ENCODE measurements at regions not wholly inside any gene's neighbourhood (a gene's known extent, or its start where the extent isn't known, plus 50 kb on each side); places are given as distances from the start of the nearest gene placed in this dataset.

DNA sequence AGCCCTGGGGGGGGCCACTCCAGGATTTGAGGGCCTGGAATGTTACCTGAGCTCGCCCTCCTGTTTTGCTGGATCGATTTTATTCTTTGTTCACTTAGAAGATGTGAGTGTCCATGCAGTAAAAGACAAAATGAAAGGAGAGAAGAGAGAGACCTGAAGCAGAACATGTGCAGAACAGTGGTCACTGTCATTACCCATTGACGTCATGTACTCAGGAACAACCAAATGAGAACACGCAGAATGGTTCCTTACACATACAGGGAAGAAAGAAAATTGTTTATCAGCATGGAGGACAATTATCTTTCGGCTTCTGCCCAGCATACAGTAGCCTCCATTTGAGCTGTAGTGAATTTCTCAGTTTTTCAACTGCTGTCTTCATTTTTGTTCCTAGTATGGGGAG lies 258.1 kb downstream of the FNDC1 start:
- no peak overlapping the region for H2BK15ac ChIP-seq (ENCODE audit: low read length)
- no peak overlapping the region for H3K18ac ChIP-seq (ENCODE audit: low read length)
- H2AK5ac ChIP-seq (ENCODE audit: low read depth, low read length), result no peak overlapping the region
- H3K9ac ChIP-seq (ENCODE audit: low read depth, low read length, poor library complexity), result no peak overlapping the region
- no peaks in the 10 kb centered on the region for H3K36me3 ChIP-seq (replicated peaks in 1 of 2; ENCODE audit: control insufficient read depth in 2 of 2, insufficient read depth in 2 of 2, low read length in 2 of 2)
- no peak for DNase-seq (ENCODE audit: low spot score)
- no CpG with 5 or more reads among the region's 5 CpGs for WGBS, 2 donors (ENCODE audit: extremely low coverage in 2 of 2, insufficient read length in 2 of 2, insufficient replicate concordance in 1 of 2)
- no peak overlapping the region for H2BK12ac ChIP-seq (ENCODE audit: low read length)
- no peak overlapping the region for H3K14ac ChIP-seq (ENCODE audit: low read length)
- H3K4me2 ChIP-seq (ENCODE audit: insufficient read depth, low read length, poor library complexity, severe bottlenecking), result no peak overlapping the region
- no peaks in the 10 kb centered on the region for H3K79me1 ChIP-seq (ENCODE audit: low read depth, low read length)
- H3K4ac ChIP-seq (ENCODE audit: low read length), result no peak overlapping the region
- peaks cover 0 to 2% of the 10 kb centered on the region in 2 donors for H3K9me3 ChIP-seq (replicated peaks in 1 of 2; ENCODE audit: control insufficient read depth in 2 of 2, insufficient read depth in 1 of 2, low read depth in 1 of 2, low read length in 2 of 2)
- H3K27me3 ChIP-seq (ENCODE audit: control insufficient read depth in 3 of 3, insufficient read depth in 3 of 3, low read depth in 1 of 3, low read length in 3 of 3), result no peaks in the 10 kb centered on the region
- no peak overlapping the region for H3K4me3 ChIP-seq (ENCODE audit: low read length in 2 of 2)
- H2BK5ac ChIP-seq (ENCODE audit: low read length), result no peak overlapping the region
- H4K91ac ChIP-seq (ENCODE audit: low read depth, low read length, poor library complexity), result no peak overlapping the region
- no peak overlapping the region for H2AFZ ChIP-seq (ENCODE audit: low read length)
- no peak overlapping the region for H4K8ac ChIP-seq (ENCODE audit: low read depth, low read length)
- no peak overlapping the region for H2BK120ac ChIP-seq (ENCODE audit: low read depth, low read length)
- H3K4me1 ChIP-seq (ENCODE audit: control insufficient read depth in 2 of 2, insufficient read depth in 1 of 2, low read depth in 1 of 2, low read length in 2 of 2), result peaks cover 0 to 2% of the 10 kb centered on the region in 2 donors
- H3K23ac ChIP-seq (ENCODE audit: low read depth, low read length, poor library complexity), result no peak overlapping the region
- no peak overlapping the region for H3K27ac ChIP-seq (replicated peaks; ENCODE audit: low read length)

DNA sequence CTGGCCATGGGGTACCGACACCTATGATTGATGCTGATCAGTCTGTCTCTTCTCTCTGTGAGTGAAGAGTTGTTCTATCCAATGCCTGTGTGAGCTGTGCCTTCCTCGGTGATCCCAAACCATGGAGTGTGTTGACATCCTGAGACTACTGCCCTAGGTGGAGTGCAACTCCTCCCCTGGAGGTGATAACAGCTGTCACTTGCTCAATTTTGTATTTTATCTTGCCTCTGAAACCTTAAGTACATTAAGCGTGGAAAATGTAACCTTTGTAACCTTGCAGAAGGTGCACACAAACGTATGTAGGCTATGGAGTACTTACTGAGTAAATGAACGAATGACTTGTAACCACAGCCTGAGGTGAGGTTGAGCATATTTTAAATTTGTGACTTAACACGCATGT lies 256.2 kb downstream of the FNDC1 start:
- Histone ChIP-seq H4K91ac (ENCODE audit: low read depth, low read length, poor library complexity) (no peak overlapping the region), H3K9ac (ENCODE audit: low read depth, low read length, poor library complexity) (no peak overlapping the region), H3K79me1 (ENCODE audit: low read depth, low read length) (no peaks in the 10 kb centered on the region), H3K4ac (ENCODE audit: low read length) (no peak overlapping the region), H3K36me3 (replicated peaks in 1 of 2; ENCODE audit: control insufficient read depth in 2 of 2, insufficient read depth in 2 of 2, low read length in 2 of 2) (no peaks in the 10 kb centered on the region), H2AK5ac (ENCODE audit: low read depth, low read length) (no peak overlapping the region), H2BK120ac (ENCODE audit: low read depth, low read length) (no peak overlapping the region), H3K27me3 (ENCODE audit: control insufficient read depth in 3 of 3, insufficient read depth in 3 of 3, low read depth in 1 of 3, low read length in 3 of 3) (peaks cover 0 to 1% (median 0%) of the 10 kb centered on the region in 3 experiments), H3K23ac (ENCODE audit: low read depth, low read length, poor library complexity) (no peak overlapping the region), H3K4me2 (ENCODE audit: insufficient read depth, low read length, poor library complexity, severe bottlenecking) (no peak overlapping the region), H3K18ac (ENCODE audit: low read length) (no peak overlapping the region), H3K4me3 (ENCODE audit: low read length in 2 of 2) (no peak overlapping the region), H3K14ac (ENCODE audit: low read length) (no peak overlapping the region), H3K9me3 (replicated peaks in 1 of 2; ENCODE audit: control insufficient read depth in 2 of 2, insufficient read depth in 1 of 2, low read depth in 1 of 2, low read length in 2 of 2) (no peaks in the 10 kb centered on the region), H2AFZ (ENCODE audit: low read length) (no peak overlapping the region), H2BK12ac (ENCODE audit: low read length) (no peak overlapping the region), H4K8ac (ENCODE audit: low read depth, low read length) (no peak overlapping the region), H3K27ac (replicated peaks; ENCODE audit: low read length) (no peak overlapping the region), H2BK15ac (ENCODE audit: low read length) (no peak overlapping the region), H3K4me1 (ENCODE audit: control insufficient read depth in 2 of 2, insufficient read depth in 1 of 2, low read depth in 1 of 2, low read length in 2 of 2) (peaks cover 0 to 2% of the 10 kb centered on the region in 2 donors), H2BK5ac (ENCODE audit: low read length) (no peak overlapping the region)
- DNase-seq (ENCODE audit: low spot score), result no peak
- no CpG with 5 or more reads among the region's 6 CpGs for WGBS, 2 donors (ENCODE audit: extremely low coverage in 2 of 2, insufficient read length in 2 of 2, insufficient replicate concordance in 1 of 2)

DNA sequence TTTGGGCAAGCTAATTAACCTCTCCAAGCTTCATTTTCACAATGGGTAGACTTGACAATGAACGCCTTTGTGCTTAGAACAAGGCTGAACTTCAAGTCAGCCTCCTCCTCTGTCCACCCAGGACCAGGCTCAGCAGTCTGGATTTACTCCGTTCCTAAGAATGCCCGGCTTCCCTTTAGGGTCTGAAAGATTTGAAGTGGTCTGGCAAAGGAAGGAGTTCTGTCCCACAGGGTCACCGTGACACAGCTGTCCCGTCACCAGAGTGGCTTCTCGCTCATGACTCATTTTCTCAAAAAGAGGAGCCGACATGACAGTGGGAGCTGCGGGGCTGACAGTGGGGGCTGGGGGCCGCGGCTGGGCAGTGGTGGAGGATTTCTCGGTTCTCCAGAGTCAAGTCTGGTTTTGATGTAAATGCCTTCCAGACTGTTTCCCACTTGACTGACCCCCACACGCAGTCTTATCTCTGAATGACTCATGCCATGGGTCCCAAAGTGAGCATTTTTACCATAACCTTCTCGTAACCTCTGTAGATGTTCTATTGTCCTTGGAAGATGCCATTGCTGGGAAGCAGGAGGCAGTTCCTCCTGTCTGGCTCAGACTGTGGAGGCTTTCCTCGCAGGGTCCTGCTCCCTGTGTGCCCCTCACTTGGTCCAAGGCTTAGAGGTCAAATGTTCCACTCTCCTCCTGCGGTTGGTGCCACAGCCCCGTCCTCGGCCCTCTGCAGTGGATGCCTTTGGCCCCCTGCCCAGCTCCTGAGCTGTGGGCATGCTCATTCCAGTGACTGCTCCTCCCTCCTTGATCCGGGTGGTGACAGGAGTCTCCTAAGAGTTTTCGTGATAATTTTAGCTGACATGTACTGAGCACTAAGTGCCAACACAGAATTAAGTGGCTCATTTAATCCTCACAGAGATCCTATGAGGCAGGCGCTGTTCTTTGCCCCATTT lies 253.1 kb downstream of the FNDC1 start:
- no peak overlapping the region for H2BK120ac ChIP-seq (ENCODE audit: low read depth, low read length)
- no peaks in the 10 kb centered on the region for H3K36me3 ChIP-seq (replicated peaks in 1 of 2; ENCODE audit: control insufficient read depth in 2 of 2, insufficient read depth in 2 of 2, low read length in 2 of 2)
- peaks cover 0 to 5% (median 0%) of the 10 kb centered on the region in 3 experiments for H3K27me3 ChIP-seq (ENCODE audit: control insufficient read depth in 3 of 3, insufficient read depth in 3 of 3, low read depth in 1 of 3, low read length in 3 of 3)
- WGBS, 2 donors (ENCODE audit: extremely low coverage in 2 of 2, insufficient read length in 2 of 2, insufficient replicate concordance in 1 of 2), result no CpG with 5 or more reads among the region's 20 CpGs
- no peak overlapping the region for H2BK5ac ChIP-seq (ENCODE audit: low read length)
- no peak overlapping the region for H3K23ac ChIP-seq (ENCODE audit: low read depth, low read length, poor library complexity)
- H3K4me1 ChIP-seq (ENCODE audit: control insufficient read depth in 2 of 2, insufficient read depth in 1 of 2, low read depth in 1 of 2, low read length in 2 of 2), result peaks cover 0 to 2% of the 10 kb centered on the region in 2 donors
- H3K14ac ChIP-seq (ENCODE audit: low read length), result no peak overlapping the region
- no peaks in the 10 kb centered on the region for H3K9me3 ChIP-seq (replicated peaks in 1 of 2; ENCODE audit: control insufficient read depth in 2 of 2, insufficient read depth in 1 of 2, low read depth in 1 of 2, low read length in 2 of 2)
- H3K4me2 ChIP-seq (ENCODE audit: insufficient read depth, low read length, poor library complexity, severe bottlenecking), result no peak overlapping the region
- H3K4ac ChIP-seq (ENCODE audit: low read length), result no peak overlapping the region
- no peak overlapping the region for H3K9ac ChIP-seq (ENCODE audit: low read depth, low read length, poor library complexity)
- H3K4me3 ChIP-seq (ENCODE audit: low read length in 2 of 2), result no peak overlapping the region
- DNase-seq (ENCODE audit: low spot score), result no peak
- H3K27ac ChIP-seq (replicated peaks; ENCODE audit: low read length), result no peak overlapping the region
- H3K79me1 ChIP-seq (ENCODE audit: low read depth, low read length), result no peaks in the 10 kb centered on the region
- no peak overlapping the region for H4K91ac ChIP-seq (ENCODE audit: low read depth, low read length, poor library complexity)
- H2AK5ac ChIP-seq (ENCODE audit: low read depth, low read length), result no peak overlapping the region
- no peak overlapping the region for H2AFZ ChIP-seq (ENCODE audit: low read length)
- no peak overlapping the region for H2BK12ac ChIP-seq (ENCODE audit: low read length)
- no peak overlapping the region for H3K18ac ChIP-seq (ENCODE audit: low read length)
- no peak overlapping the region for H2BK15ac ChIP-seq (ENCODE audit: low read length)
- no peak overlapping the region for H4K8ac ChIP-seq (ENCODE audit: low read depth, low read length)

DNA sequence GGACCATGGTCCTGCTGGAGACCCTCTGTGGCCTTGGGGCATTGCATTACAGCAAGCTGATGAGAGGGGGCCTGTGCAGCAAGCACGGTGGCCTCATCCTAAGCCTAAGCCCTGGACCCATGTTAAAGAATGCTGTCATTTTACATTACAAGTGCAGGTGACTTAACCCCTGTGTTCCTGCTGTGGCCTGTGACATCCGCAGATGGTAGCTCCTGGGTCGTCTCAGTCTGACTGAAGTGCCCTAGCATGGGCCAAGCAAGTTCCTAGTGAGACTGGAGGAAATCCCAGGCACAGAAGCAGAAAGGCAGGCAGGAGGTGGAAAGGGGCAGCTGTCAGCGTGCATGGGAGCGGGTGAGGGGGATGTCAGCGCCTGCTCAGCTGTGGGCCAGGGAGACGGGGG lies 252.4 kb downstream of the FNDC1 start:
- Histone ChIP-seq H2AFZ (ENCODE audit: low read length) (no peak overlapping the region), H3K4me1 (ENCODE audit: control insufficient read depth in 2 of 2, insufficient read depth in 1 of 2, low read depth in 1 of 2, low read length in 2 of 2) (peaks cover 0 to 2% of the 10 kb centered on the region in 2 donors)

More for the DNA sequence above, 252.4 kb downstream of the FNDC1 start:
- Histone ChIP-seq H3K79me1 (ENCODE audit: low read depth, low read length) (no peaks in the 10 kb centered on the region), H3K9me3 (replicated peaks in 1 of 2; ENCODE audit: control insufficient read depth in 2 of 2, insufficient read depth in 1 of 2, low read depth in 1 of 2, low read length in 2 of 2) (no peaks in the 10 kb centered on the region), H2BK5ac (ENCODE audit: low read length) (no peak overlapping the region), H3K27me3 (ENCODE audit: control insufficient read depth in 3 of 3, insufficient read depth in 3 of 3, low read depth in 1 of 3, low read length in 3 of 3) (peaks cover 0 to 5% (median 0%) of the 10 kb centered on the region in 3 experiments), H3K9ac (ENCODE audit: low read depth, low read length, poor library complexity) (no peak overlapping the region), H2BK120ac (ENCODE audit: low read depth, low read length) (no peak overlapping the region), H3K36me3 (replicated peaks in 1 of 2; ENCODE audit: control insufficient read depth in 2 of 2, insufficient read depth in 2 of 2, low read length in 2 of 2) (no peaks in the 10 kb centered on the region), H2BK15ac (ENCODE audit: low read length) (no peak overlapping the region), H2AK5ac (ENCODE audit: low read depth, low read length) (no peak overlapping the region), H3K18ac (ENCODE audit: low read length) (peak overlapping the region; percentile 36), H4K8ac (ENCODE audit: low read depth, low read length) (no peak overlapping the region), H3K14ac (ENCODE audit: low read length) (no peak overlapping the region), H3K4me3 (ENCODE audit: low read length in 2 of 2) (no peak overlapping the region), H3K23ac (ENCODE audit: low read depth, low read length, poor library complexity) (no peak overlapping the region), H3K27ac (replicated peaks; ENCODE audit: low read length) (no peak overlapping the region), H3K4me2 (ENCODE audit: insufficient read depth, low read length, poor library complexity, severe bottlenecking) (no peak overlapping the region), H2BK12ac (ENCODE audit: low read length) (no peak overlapping the region), H4K91ac (ENCODE audit: low read depth, low read length, poor library complexity) (no peak overlapping the region), H3K4ac (ENCODE audit: low read length) (no peak overlapping the region)
- DNase-seq (ENCODE audit: low spot score), result no peak
- WGBS, 2 donors (ENCODE audit: extremely low coverage in 2 of 2, insufficient read length in 2 of 2, insufficient replicate concordance in 1 of 2), result no CpG with 5 or more reads among the region's 7 CpGs

All from neuronal stem cell (in vitro differentiated cells).